Left cardiac atrium (tissue), 4 donors: ENCODE measurements at regions not wholly inside any gene's neighbourhood (a gene's known extent, or its start where the extent isn't known, plus 50 kb on each side); places are given as distances from the start of the nearest gene placed in this dataset.

ENCODE experiments used
- ATAC-seq, 2 donors: fragments of 200-7000 bp; cut with Tn5 transposase; one replicate each; pipeline ENCODE4 v1.9.1; 2020; ENCODE audit warnings: mild to moderate bottlenecking in 2 of 2, moderate library complexity in 2 of 2
- DNase-seq: peaks from one replicate; pipeline ENCODE4 v3.0.0-alpha.2; 2020
- intact Hi-C, 2 donors: fragments of 100-400 bp; cut with DNase I; formaldehyde crosslinking; loops; one replicate each; pipeline versions ENCODE4 v1.14.1 to v1.15.1; 2022 to 2023
- donor health status: DM: no; HTN: yes; CAD: no.
- donor health status: DM: no; HTN: yes; CAD: no; lungs with severe emphysema.
- donor health status: DM: yes; HTN: yes; CAD: no.
- donor health status: Dilated cardiomyopathy.

DNA sequence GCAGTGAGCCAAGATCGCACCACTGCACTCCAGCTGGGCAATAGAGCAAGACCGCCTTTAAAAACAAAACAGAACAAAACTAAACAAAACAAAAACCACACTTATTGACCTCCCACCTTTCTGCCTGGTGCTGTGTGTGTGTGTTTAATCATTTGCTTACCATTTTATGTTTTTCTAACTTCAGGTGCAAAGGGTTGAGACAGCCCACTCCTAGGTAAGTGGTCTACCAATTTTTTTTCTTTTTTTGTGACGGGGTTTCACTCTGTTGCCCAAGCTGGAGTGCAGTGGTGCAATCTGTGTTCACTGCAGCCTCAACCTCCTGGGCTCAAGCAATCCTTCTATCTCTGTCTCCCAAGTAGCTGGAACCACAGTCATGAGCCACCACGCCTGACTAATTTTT lies 65.8 kb downstream of the SALL1 start:
- intact Hi-C loops, result no loop called here
- ATAC-seq (no peak), DNase-seq (no peak)

DNA sequence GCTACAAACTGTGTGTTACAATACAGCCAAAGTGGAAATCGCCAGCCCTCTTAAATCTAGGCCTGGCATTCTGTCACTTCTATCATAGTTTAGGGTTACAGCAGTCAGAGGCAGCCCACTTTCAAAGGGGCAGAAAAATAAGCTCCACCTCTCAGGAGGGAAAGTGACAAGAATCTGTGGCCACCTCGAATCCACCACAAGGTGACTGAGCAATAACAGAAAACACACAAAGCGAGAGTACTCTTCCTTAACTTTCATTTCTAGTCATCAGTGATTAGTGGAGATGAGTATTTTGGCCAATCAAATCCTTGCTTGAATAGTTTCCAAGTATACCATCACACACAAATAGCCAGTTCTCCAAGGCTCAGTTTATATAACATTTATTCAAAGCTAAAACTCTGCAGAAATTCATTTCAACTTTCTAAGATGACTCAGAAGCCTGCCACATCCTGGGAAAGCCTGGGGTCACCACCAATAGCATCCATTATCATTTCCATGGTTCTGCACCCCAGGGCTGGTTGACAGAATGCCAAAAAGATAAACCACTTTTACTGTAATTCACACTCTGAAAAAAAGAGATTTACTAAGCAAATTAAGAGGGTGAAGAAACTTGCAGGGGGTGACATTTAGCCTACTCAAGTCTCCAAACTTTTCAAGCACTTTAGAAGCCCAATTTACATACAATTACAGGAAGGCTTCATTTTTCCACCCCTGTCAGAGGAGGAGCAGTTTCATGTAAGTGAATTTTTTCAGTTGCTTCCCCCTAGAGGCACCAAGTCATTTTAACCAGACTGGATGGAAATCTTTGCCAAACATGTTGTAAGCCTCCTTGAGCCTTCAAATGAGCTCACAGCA lies 66.8 kb downstream of the SALL1 start:
- no peak for ATAC-seq
- intact Hi-C loops, result no loop called here
- no peak for DNase-seq

DNA sequence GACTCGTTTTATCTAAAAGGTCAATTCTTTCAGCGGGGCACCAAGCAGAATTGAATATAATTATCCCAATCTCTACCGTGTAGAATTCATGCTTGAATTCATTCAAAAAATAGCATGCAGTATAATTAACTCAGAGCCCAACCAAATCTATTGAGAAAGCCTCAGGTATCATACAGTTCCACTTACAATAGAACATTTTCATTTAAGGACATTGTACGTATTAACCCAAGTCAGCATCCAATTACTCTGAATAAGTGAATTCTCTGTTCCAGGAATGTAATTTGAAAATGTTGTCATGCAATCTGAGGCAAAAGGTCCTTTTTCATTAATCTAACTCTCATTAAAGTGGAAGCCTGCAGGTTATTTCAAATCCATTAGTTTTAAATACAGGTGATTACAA lies 78.5 kb downstream of the SALL1 start:
- DNase-seq (no peak), ATAC-seq (no peak)
- intact Hi-C loops, result no loop called here

DNA sequence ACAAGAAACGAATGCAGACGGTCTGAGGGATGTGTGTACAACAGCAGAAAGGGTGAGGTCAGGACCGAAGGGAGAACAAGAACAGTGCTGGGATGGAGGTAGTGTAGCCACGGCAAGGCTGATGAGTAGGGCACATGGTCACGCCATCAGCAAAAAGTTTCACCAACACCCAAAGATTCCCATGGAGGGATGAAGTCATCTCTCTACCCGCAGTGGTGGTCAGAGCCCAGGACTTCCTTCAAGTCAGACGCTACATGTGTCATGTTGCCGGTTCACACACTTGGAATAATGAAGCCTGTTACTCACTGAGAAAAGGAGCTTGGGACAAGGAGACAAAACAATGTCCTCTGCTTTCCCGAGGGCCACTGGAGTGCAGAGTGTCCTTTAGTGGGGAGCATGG lies 79.7 kb downstream of the SALL1 start:
- intact Hi-C loops, result no loop called here
- ATAC-seq (no peak), DNase-seq (no peak)

DNA sequence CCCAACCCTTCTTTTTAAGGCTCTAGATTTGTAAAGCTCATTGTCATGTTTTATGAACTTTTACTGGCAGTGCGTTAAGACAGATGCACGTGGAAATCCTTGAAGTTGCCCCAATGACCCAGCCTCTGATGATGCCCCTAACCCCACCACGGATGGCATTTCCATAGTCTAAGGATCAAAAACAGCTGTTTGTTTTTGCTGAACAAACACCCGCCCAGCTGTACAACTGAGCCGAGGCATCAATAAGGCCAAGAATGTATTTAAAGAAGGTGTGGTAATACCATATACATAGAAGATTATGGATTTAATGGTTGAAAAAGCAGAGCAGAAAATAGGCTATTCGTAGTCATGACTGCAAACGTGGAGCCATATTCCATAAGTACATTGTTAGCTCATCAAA lies 83.7 kb downstream of the SALL1 start:
- no peak for ATAC-seq
- no peak for DNase-seq
- intact Hi-C loops, result no loop called here

GRCh38 chr16:51062039-51062438 lies 89.0 kb downstream of the SALL1 start:
- no peak for DNase-seq
- intact Hi-C loops, result no loop called here
- no peak for ATAC-seq

- ATAC-seq (no peak), DNase-seq (no peak)
- intact Hi-C loops, result no loop called here
These were observed 89.7 kb downstream of the SALL1 start for GRCh38 chr16:51061328-51061727.

DNA sequence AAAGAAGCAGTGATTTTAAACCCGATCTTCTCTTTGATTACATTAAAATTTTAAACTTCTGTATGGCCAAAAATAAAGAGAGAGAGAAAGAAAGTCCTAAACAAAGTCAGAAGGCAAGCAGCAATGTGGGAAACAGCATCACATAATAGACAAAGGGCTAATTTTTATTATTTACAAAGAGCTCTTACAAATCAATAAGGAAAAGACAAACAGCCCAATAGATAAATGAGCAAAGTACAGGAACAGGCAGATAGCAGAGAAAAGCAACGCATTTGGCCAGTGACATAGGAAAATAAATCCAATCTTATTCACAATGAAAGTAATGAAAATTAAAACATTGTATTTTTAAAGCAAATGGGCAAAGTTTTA lies 93.1 kb downstream of the SALL1 start:
- ATAC-seq (no peak), DNase-seq (no peak)
- intact Hi-C loops, result no loop called here

DNA sequence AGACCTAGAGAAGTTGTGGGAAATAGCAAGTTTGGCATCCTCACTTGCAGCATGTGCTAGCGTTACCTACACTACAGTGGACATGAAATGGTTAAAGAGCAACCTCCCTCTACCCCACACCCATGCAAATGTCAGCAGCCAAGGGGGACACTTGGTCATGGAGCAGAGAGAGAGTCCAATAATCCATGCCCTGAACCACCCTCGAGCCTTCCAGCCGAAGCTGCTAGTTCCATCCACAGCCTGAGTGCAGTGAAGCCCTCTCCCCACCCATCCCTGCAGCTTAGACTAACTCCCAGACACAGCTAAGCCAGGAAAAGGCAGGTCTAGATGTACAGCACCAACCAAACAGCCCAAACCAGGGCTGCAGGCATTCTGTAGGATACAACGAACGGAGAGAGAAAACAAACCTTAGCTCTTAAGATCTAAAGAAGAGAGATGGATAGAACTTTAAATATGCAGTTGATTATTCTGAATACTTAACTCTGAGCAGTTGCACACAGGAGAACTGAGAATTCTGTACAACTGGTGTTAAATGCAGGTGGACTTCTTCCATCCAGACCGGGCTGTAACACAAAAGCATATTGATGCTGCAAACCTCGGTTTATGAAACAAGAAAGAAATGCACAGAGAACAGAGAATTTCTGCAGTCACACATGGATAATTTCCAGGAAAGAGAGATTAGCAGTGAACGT lies 93.8 kb downstream of the SALL1 start:
- intact Hi-C loops, result no loop called here
- no peak for ATAC-seq
- DNase-seq, result no peak

- ATAC-seq, result no peak
- intact Hi-C loops, result no loop called here
- DNase-seq, result no peak
These were observed 94.7 kb downstream of the SALL1 start for GRCh38 chr16:51056331-51056730.

DNA sequence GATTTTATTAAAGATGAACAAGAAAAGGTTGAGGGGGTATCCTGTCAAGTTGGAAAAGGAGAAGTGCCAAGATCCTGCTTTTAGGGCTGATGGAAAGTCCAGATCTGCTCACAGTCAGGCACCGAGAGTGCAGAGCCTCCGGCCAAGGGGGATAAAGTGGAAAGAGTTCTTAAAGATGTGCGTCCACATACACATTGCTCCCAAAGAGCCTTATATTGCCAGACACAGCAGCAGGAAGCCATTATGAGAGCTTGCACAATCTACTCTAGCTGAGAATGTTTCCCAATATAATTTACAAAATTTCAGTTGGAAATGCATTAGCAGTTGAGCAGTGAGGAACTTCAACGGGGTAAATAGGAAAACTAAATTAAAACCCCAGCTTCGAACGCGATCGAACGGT lies 95.6 kb downstream of the SALL1 start:
- ATAC-seq, result no peak
- DNase-seq, result no peak
- intact Hi-C loops, result no loop called here

- no peak for ATAC-seq
- intact Hi-C loops, result no loop called here
- no peak for DNase-seq
These were observed 97.3 kb downstream of the SALL1 start for GRCh38 chr16:51053775-51054174.

GRCh38 chr16:51051671-51052070 lies 99.4 kb downstream of the SALL1 start:
- DNase-seq, result no peak
- no peak for ATAC-seq
- intact Hi-C loops, result no loop called here

- intact Hi-C loops, result no loop called here
- DNase-seq, result no peak
- ATAC-seq, result no peak
These were observed 100.7 kb downstream of the SALL1 start for GRCh38 chr16:51050377-51050706.

- intact Hi-C loops, result no loop called here
- ATAC-seq (no peak), DNase-seq (no peak)
These were observed 101.2 kb downstream of the SALL1 start for GRCh38 chr16:51049678-51050376.

GRCh38 chr16:51049276-51049675 lies 101.8 kb downstream of the SALL1 start:
- ATAC-seq, result no peak
- intact Hi-C loops, result no loop called here
- DNase-seq, result no peak

- DNase-seq (no peak), ATAC-seq (no peak)
- intact Hi-C loops, result no loop called here
These were observed 102.5 kb downstream of the SALL1 start for GRCh38 chr16:51048544-51048943.

GRCh38 chr16:51045794-51046193 lies 105.3 kb downstream of the SALL1 start:
- DNase-seq, result no peak
- ATAC-seq, result no peak
- intact Hi-C loops, result no loop called here

- ATAC-seq, result no peak
- no peak for DNase-seq
- intact Hi-C loops, result no loop called here
These were observed 105.9 kb downstream of the SALL1 start for GRCh38 chr16:51045186-51045585.

- intact Hi-C loops, result no loop called here
- ATAC-seq (no peak), DNase-seq (no peak)
These were observed 109.5 kb downstream of the SALL1 start for GRCh38 chr16:51041546-51041945.

- DNase-seq (no peak), ATAC-seq (no peak)
- intact Hi-C loops, result no loop called here
These were observed 110.4 kb downstream of the SALL1 start for GRCh38 chr16:51040637-51041036.
